Right lobe of liver (tissue), 6 donors: ENCODE measurements at regions not wholly inside any gene's neighbourhood (a gene's known extent, or its start where the extent isn't known, plus 50 kb on each side); places are given as distances from the start of the nearest gene placed in this dataset.
"Not testable (repeated sequence)": the region's sequence is repeated elsewhere in the genome, so short reads cannot be mapped to it uniquely, and the experiment has no call there.

ENCODE experiments used
- ATAC-seq, 4 donors: fragments of 200-7000 bp; cut with Tn5 transposase; one replicate each; pipeline ENCODE4 v1.9.1; 2020; ENCODE audit warnings: mild to moderate bottlenecking in 4 of 4, moderate library complexity in 4 of 4
- DNase-seq, 3 donors: peaks; one replicate each; pipeline ENCODE4 v3.0.0-alpha.2; 2020
- H3K27ac ChIP-seq, 3 donors: fragments of 200-600 bp; one replicate each; pipeline ENCODE4 v1.8.0; 2022
- H3K27me3 ChIP-seq, 2 donors: fragments of 200-600 bp; one replicate each; pipeline ENCODE4 v1.8.0; 2022
- H3K36me3 ChIP-seq, 4 donors: fragments of 200-600 bp; sonication (generic) in 1 of 4; one replicate each; pipeline versions ENCODE4 v1.5.1 to v1.8.0; 2017 to 2022; ENCODE audit warnings: control low read depth in 1 of 4
- H3K4me1 ChIP-seq, 4 donors: fragments of 200-600 bp; sonication (generic) in 1 of 4; one replicate each; pipeline versions ENCODE4 v1.5.1 to v1.8.0; 2017 to 2022; ENCODE audit warnings: control low read depth in 1 of 4
- H3K4me3 ChIP-seq, 3 donors: fragments of 200-600 bp; one replicate each; pipeline ENCODE4 v1.8.0; 2022
- H3K9me3 ChIP-seq, 4 donors: fragments of 200-600 bp; sonication (generic) in 1 of 4; one replicate each; pipeline versions ENCODE4 v1.5.1 to v1.8.0; 2017 to 2022; ENCODE audit warnings: control low read depth in 1 of 4
- CTCF ChIP-seq, 4 donors: fragments of 200-600 bp in 3 of 4; fragments of 450-650 bp in 1 of 4; IDR thresholded peaks; one replicate each; pipeline versions ENCODE4 v1.5.1 to v1.8.0; 2016 to 2022; ENCODE audit warnings: antibody characterized with exemption in 4 of 4, mild to moderate bottlenecking in 2 of 4
- POLR2A ChIP-seq: fragments of 450-650 bp; IDR thresholded peaks from one replicate; pipeline ENCODE4 v1.6.1; 2017; ENCODE audit warnings: antibody characterized with exemption, mild to moderate bottlenecking
- WGBS: methylation state at CpG from one replicate; pipeline ENCODE4 v1.1.6; 2018; ENCODE audit warnings: low coverage, low lambda C conversion rate; ENCODE audit not compliant: insufficient coverage; ENCODE audit errors: missing lambda C conversion rate; 5-methylcytosine and 5-hydroxymethylcytosine counted together
- intact Hi-C, 2 donors: fragments of 100-400 bp; cut with DNase I; formaldehyde crosslinking; loops; one replicate each; pipeline versions ENCODE4 v1.11.2 to v1.14.1; 2022
- donor health status: DM: no; HTN: yes; CAD: no.
- donor health status: DM: no; HTN: no; CAD: no.
- donor health status: DM: no; HTN: no; CAD: no.
- donor health status: DM: no; HTN: yes; CAD: no.
- donor health status: DM: no; HTN: yes; CAD: no.

DNA sequence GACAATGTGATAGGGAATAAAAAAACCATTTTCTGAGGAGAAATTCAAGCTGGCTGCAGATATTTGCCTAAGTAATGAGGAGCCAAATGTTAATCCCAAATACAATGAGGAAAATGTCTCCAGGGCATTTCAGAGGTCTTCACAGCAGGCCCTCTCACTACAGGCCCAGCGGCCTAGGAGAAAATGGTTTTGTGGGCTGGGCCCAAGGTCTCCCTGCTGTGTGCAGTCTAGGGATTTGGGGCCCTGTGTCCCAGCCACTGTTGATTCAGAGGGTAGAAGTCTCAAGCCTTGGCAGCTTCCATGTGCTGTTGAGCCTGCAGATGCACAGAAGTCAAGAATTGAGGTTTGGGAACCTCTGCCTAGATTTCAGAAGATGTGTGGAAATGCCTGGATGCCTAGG, 778.7 kb downstream of the CENPC start:
- Histone ChIP-seq H3K27me3 (no peaks in the 10 kb centered on the region), H3K4me1 (no peaks in the 10 kb centered on the region), H3K27ac (no peak overlapping the region), H3K9me3 (no peaks in the 10 kb centered on the region), H3K36me3 (no peaks in the 10 kb centered on the region), H3K4me3 (no peak overlapping the region)
- 44% methylated on average over 1 of the region's 1 CpG for WGBS
- intact Hi-C loops: no loop called here
- no peak for DNase-seq
- TF ChIP-seq POLR2A: no peak
- TF ChIP-seq CTCF (IDR thresholded peaks at IDR 0.05): no peak
- no peak for ATAC-seq

DNA sequence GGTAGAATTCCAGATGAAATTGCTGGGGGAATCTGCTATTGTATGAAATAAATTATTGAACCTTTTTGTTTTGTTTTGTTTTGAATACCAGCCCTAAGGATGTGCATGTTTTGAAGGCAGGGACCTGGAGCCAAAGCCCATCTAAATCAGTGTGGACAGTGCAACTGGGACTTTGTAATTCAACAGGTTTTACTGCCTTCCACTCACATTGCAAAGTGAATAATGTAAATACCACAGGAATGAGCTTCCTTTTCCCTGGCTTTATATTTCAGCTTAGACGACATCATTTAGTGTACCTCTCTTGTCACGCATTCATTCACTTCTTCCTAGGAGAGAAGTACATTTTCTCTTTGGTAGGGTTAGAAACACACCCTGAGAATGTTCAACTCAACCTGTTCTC, 795.0 kb downstream of the CENPC start:
- no peak overlapping the region for H3K27ac ChIP-seq
- no peaks in the 10 kb centered on the region for H3K9me3 ChIP-seq
- DNase-seq: no peak
- no peak for ATAC-seq
- H3K27me3 ChIP-seq: no peaks in the 10 kb centered on the region
- no peaks in the 10 kb centered on the region for H3K36me3 ChIP-seq
- H3K4me1 ChIP-seq: no peaks in the 10 kb centered on the region
- intact Hi-C loops: no loop called here
- no peak overlapping the region for H3K4me3 ChIP-seq
- WGBS: 72% methylated on average over 2 of the region's 2 CpGs
- TF ChIP-seq CTCF (IDR thresholded peaks at IDR 0.05) (no peak), POLR2A (no peak)

- H3K36me3 ChIP-seq, ATAC-seq, intact Hi-C loops, DNase-seq, H3K4me3 ChIP-seq, H3K27ac ChIP-seq, H3K4me1 ChIP-seq, H3K27me3 ChIP-seq, H3K9me3 ChIP-seq: not testable (repeated sequence)
- 78% methylated on average over 1 of the region's 4 CpGs for WGBS
Observed at GRCh38 chr4:66746918-66747317, 798.4 kb downstream of the CENPC start.

GRCh38 chr4:66741081-66741480, 804.2 kb downstream of the CENPC start:
- ATAC-seq (no peak), DNase-seq (no peak)
- Histone ChIP-seq H3K9me3 (no peaks in the 10 kb centered on the region), H3K27ac (no peak overlapping the region), H3K4me3 (no peak overlapping the region), H3K36me3 (no peaks in the 10 kb centered on the region), H3K4me1 (no peaks in the 10 kb centered on the region), H3K27me3 (no peaks in the 10 kb centered on the region)
- 62% methylated on average over 2 of the region's 2 CpGs for WGBS
- TF ChIP-seq CTCF (IDR thresholded peaks at IDR 0.05) (no peak), POLR2A (no peak)
- intact Hi-C loops: no loop called here

GRCh38 chr4:66736606-66737005, 808.7 kb downstream of the CENPC start:
- DNase-seq (no peak), ATAC-seq (no peak)
- no peaks in the 10 kb centered on the region for H3K27me3 ChIP-seq
- H3K4me1 ChIP-seq: no peaks in the 10 kb centered on the region
- H3K4me3 ChIP-seq: no peak overlapping the region
- no peak overlapping the region for H3K27ac ChIP-seq
- H3K9me3 ChIP-seq: no peaks in the 10 kb centered on the region
- intact Hi-C loops: no loop called here
- TF ChIP-seq CTCF (IDR thresholded peaks at IDR 0.05) (no peak), POLR2A (no peak)
- H3K36me3 ChIP-seq: no peaks in the 10 kb centered on the region
- WGBS: 51% methylated on average over 3 of the region's 3 CpGs
